ENCODE measurements at regions not wholly inside any gene's neighbourhood (a gene's known extent, or its start where the extent isn't known, plus 50 kb on each side); places are given as distances from the start of the nearest gene placed in this dataset.

DNA sequence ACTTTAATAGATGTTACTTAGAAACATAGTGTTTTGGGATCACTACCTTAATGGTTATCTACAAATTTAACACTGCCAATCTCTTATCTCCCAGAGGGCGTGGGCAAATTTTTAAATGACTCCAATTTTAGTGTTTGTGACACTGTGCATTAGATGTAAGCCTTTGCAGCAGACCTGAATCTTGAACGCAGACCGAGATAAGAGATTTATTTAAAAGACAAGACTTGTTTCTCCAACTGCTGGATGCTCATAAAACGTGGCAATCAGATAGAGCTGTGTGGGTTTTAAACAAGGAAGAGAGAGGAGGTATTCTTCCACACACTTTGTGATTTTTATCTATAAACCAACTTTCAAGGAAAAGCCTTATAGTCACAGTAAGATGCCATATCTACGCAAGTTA, 252.5 kb upstream of the NR3C2 start:
- no peaks in the 10 kb centered on the region for H3K9me3 ChIP-seq (ENCODE audit: control insufficient read depth, insufficient read depth, low read length)
- no peak for DNase-seq (ENCODE audit: low read depth, low spot score)
- no peak overlapping the region for H3K27ac ChIP-seq (ENCODE audit: low read length)
- no peaks in the 10 kb centered on the region for H3K4me1 ChIP-seq (ENCODE audit: control insufficient read depth, insufficient read depth, low read length)
- no peaks in the 10 kb centered on the region for H3K27me3 ChIP-seq (ENCODE audit: control insufficient read depth, insufficient read depth, low read length)
- WGBS (ENCODE audit: insufficient coverage, insufficient read length) = no CpG with 5 or more reads among the region's 5 CpGs
- no peaks in the 10 kb centered on the region for H3K36me3 ChIP-seq (ENCODE audit: control insufficient read depth, insufficient read depth, low read length)
- H3K4me3 ChIP-seq (ENCODE audit: low read length) = no peak overlapping the region

DNA sequence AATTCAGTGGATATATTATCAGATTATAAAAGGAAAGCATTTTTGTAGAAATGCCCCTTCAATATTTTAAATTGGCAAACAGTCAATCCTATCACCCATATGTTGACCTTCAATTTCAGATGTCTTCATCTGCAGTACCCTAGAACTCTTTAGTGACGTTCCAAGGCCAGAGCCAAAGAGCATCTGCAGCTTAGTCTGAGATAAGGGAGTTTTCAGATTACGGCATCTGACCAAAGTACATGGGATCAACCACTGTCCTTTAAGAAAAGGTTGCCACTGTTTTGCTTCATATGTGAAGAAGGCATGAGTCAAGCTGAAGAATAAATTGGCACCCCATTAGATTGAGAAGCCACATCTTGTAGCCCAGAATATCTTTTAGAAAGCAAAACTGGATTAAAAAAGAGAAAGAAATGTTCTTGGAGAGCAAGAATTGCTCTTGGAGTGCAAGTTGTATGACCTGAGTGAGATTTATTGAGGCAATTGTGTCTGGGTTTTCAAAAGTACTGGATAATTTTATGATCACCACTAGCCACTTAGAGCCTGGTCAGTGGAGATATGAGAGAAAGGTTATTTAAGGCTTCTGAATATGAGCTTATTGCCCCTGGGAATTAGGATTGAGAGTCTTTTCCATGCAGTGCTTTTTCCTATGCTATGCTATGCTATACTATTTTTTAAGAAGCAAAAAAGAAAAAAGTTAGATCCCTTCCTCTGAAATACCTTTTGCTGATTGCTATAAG, 251.9 kb upstream of the NR3C2 start:
- no CpG with 5 or more reads among the region's 2 CpGs for WGBS (ENCODE audit: insufficient coverage, insufficient read length)
- Histone ChIP-seq H3K36me3 (ENCODE audit: control insufficient read depth, insufficient read depth, low read length) (no peaks in the 10 kb centered on the region), H3K4me1 (ENCODE audit: control insufficient read depth, insufficient read depth, low read length) (no peaks in the 10 kb centered on the region), H3K27me3 (ENCODE audit: control insufficient read depth, insufficient read depth, low read length) (no peaks in the 10 kb centered on the region), H3K9me3 (ENCODE audit: control insufficient read depth, insufficient read depth, low read length) (no peaks in the 10 kb centered on the region), H3K4me3 (ENCODE audit: low read length) (no peak overlapping the region), H3K27ac (ENCODE audit: low read length) (no peak overlapping the region)
- no peak for DNase-seq (ENCODE audit: low read depth, low spot score)

DNA sequence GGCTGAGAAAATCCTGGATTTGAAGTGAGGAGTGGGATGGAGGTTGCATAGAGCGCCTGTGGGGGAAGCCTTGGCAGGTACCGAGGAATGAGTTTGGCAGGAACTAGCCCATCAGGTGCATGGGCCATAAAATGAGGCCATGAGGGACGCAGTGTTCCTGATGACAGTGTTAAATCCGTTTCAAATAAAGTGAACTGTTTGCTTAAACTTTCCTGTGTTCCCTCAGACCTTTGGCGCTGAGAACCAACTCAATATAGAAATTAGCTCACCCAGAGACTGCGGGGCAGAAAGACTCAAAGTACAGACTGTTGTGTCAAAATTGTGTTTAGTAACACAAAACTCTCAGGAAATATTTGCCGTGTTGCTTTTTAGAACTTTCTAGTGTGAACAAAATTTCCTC, 250.0 kb upstream of the NR3C2 start:
- H3K4me1 ChIP-seq (ENCODE audit: control insufficient read depth, insufficient read depth, low read length) = no peaks in the 10 kb centered on the region
- H3K4me3 ChIP-seq (ENCODE audit: low read length) = no peak overlapping the region
- H3K36me3 ChIP-seq (ENCODE audit: control insufficient read depth, insufficient read depth, low read length) = no peaks in the 10 kb centered on the region
- WGBS (ENCODE audit: insufficient coverage, insufficient read length) = no CpG with 5 or more reads among the region's 7 CpGs
- no peak overlapping the region for H3K27ac ChIP-seq (ENCODE audit: low read length)
- H3K9me3 ChIP-seq (ENCODE audit: control insufficient read depth, insufficient read depth, low read length) = no peaks in the 10 kb centered on the region
- no peaks in the 10 kb centered on the region for H3K27me3 ChIP-seq (ENCODE audit: control insufficient read depth, insufficient read depth, low read length)
- DNase-seq (ENCODE audit: low read depth, low spot score) = no peak

DNA sequence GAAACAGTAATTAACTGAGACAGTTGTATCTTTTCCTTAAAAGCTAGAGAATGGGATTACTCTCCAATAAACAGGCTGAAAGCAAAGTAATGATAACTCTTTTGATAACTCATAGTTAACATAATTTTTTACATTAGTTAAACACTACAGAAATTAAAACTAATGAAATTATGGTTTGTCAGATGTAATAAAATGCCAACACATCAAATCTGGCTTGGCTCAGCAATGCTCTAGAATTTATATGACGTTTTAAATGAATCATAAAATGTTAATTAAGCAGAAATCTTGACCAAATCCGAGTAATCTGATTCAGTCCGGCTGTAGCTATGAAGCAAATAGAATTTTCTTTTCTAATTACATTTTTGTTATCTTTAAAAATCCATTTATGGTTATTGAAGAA, 244.2 kb upstream of the NR3C2 start:
- no CpG with 5 or more reads among the region's 3 CpGs for WGBS (ENCODE audit: insufficient coverage, insufficient read length)
- Histone ChIP-seq H3K27me3 (ENCODE audit: control insufficient read depth, insufficient read depth, low read length) (no peaks in the 10 kb centered on the region), H3K4me3 (ENCODE audit: low read length) (no peak overlapping the region), H3K36me3 (ENCODE audit: control insufficient read depth, insufficient read depth, low read length) (no peaks in the 10 kb centered on the region), H3K9me3 (ENCODE audit: control insufficient read depth, insufficient read depth, low read length) (no peaks in the 10 kb centered on the region), H3K4me1 (ENCODE audit: control insufficient read depth, insufficient read depth, low read length) (no peaks in the 10 kb centered on the region), H3K27ac (ENCODE audit: low read length) (no peak overlapping the region)
- no peak for DNase-seq (ENCODE audit: low read depth, low spot score)

DNA sequence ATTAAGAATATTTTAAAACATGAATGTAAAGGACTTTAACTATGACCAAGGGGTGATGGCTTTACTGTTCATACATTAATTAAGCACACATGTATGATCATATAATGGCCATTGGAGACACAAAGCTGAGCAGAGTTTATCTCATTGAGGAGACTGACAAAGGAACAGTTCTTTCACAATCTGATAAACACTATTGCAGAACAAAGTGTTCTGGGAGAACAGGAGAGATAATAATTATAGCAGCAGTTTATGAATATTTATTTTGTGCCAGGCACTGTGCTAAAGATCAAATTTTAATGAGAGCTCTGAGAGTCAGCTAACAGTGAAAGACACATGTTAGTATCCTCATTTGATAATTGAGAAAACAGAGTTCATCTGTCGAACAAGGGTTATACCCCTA, 242.4 kb upstream of the NR3C2 start:
- no CpG with 5 or more reads among the region's 1 CpG for WGBS (ENCODE audit: insufficient coverage, insufficient read length)
- no peak for DNase-seq (ENCODE audit: low read depth, low spot score)
- Histone ChIP-seq H3K4me1 (ENCODE audit: control insufficient read depth, insufficient read depth, low read length) (no peaks in the 10 kb centered on the region), H3K27ac (ENCODE audit: low read length) (no peak overlapping the region), H3K36me3 (ENCODE audit: control insufficient read depth, insufficient read depth, low read length) (no peaks in the 10 kb centered on the region), H3K9me3 (ENCODE audit: control insufficient read depth, insufficient read depth, low read length) (no peaks in the 10 kb centered on the region), H3K4me3 (ENCODE audit: low read length) (no peak overlapping the region), H3K27me3 (ENCODE audit: control insufficient read depth, insufficient read depth, low read length) (no peaks in the 10 kb centered on the region)

DNA sequence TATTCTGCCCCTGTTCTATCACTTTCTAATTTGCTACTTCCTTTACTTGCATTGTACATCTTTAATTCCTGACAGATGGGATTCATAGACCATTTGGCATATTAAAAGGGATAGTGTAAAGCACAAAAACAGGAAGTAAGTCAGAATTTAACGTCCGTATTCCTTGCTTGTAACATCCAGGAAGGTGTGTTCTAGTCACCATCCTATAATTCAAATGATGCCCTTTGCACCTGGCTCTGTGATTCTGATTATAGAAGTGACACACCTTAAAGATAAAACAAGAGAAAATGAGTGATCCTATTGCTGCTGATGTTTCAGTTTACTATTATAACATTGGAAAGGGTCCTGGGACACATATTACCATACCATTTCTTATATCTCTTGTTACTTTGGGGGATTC, 238.7 kb upstream of the NR3C2 start:
- H3K4me3 ChIP-seq (ENCODE audit: low read length) = no peak overlapping the region
- WGBS (ENCODE audit: insufficient coverage, insufficient read length) = no CpG with 5 or more reads among the region's 2 CpGs
- no peaks in the 10 kb centered on the region for H3K27me3 ChIP-seq (ENCODE audit: control insufficient read depth, insufficient read depth, low read length)

DNA sequence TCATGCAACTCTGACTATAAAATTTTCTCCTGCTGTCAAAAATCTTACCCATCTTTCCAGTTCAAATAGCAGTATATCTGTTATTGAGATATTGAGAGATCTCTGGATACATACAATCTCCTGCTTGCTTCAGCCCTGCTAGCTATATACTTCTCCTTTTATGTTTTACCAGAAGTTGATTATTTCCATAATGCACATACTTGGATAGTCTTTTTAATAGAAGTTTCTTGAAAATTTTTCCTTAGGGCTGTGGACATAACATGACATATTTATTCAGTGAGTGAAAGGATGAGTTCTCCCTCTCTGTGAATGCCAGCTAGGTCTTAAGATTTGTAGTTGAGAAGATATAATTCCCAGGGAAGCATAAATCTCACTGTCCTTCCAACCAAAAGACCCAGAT, 234.1 kb upstream of the NR3C2 start:
- H3K27ac ChIP-seq (ENCODE audit: low read length) = no peak overlapping the region
- H3K36me3 ChIP-seq (ENCODE audit: control insufficient read depth, insufficient read depth, low read length) = no peaks in the 10 kb centered on the region
- no peaks in the 10 kb centered on the region for H3K4me1 ChIP-seq (ENCODE audit: control insufficient read depth, insufficient read depth, low read length)
- no peak for DNase-seq (ENCODE audit: low read depth, low spot score)
- H3K9me3 ChIP-seq (ENCODE audit: control insufficient read depth, insufficient read depth, low read length) = no peaks in the 10 kb centered on the region
- H3K27me3 ChIP-seq (ENCODE audit: control insufficient read depth, insufficient read depth, low read length) = no peaks in the 10 kb centered on the region
- no peak overlapping the region for H3K4me3 ChIP-seq (ENCODE audit: low read length)

More for the DNA sequence above, 238.7 kb upstream of the NR3C2 start:
- no peak for DNase-seq (ENCODE audit: low read depth, low spot score)
- Histone ChIP-seq H3K36me3 (ENCODE audit: control insufficient read depth, insufficient read depth, low read length) (no peaks in the 10 kb centered on the region), H3K9me3 (ENCODE audit: control insufficient read depth, insufficient read depth, low read length) (no peaks in the 10 kb centered on the region), H3K4me1 (ENCODE audit: control insufficient read depth, insufficient read depth, low read length) (no peaks in the 10 kb centered on the region), H3K27ac (ENCODE audit: low read length) (no peak overlapping the region)

DNA sequence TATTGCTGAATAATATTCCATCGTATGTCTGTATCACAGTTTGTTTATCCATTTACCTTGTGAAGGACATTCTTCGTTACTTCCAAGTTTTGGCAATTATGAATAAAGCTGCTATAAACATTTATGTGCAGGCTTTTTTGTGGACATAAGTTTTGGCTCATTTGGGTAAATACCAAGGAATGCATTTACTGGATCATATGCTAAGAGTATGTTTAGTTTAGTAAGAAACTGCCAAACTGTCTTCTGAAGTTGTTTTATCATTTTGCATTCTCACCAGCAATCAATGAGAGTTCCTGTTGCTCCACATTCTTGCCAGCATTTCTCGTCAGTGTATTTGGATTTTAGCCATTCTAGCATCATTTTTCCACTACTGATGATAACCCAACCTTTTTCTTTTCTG, 232.7 kb upstream of the NR3C2 start:
- H3K4me1 ChIP-seq (ENCODE audit: control insufficient read depth, insufficient read depth, low read length) = no peaks in the 10 kb centered on the region
- no peaks in the 10 kb centered on the region for H3K27me3 ChIP-seq (ENCODE audit: control insufficient read depth, insufficient read depth, low read length)
- no peaks in the 10 kb centered on the region for H3K36me3 ChIP-seq (ENCODE audit: control insufficient read depth, insufficient read depth, low read length)
- no peak overlapping the region for H3K27ac ChIP-seq (ENCODE audit: low read length)
- no peak overlapping the region for H3K4me3 ChIP-seq (ENCODE audit: low read length)
- WGBS (ENCODE audit: insufficient coverage, insufficient read length) = no CpG with 5 or more reads among the region's 3 CpGs
- H3K9me3 ChIP-seq (ENCODE audit: control insufficient read depth, insufficient read depth, low read length) = no peaks in the 10 kb centered on the region
- no peak for DNase-seq (ENCODE audit: low read depth, low spot score)

DNA sequence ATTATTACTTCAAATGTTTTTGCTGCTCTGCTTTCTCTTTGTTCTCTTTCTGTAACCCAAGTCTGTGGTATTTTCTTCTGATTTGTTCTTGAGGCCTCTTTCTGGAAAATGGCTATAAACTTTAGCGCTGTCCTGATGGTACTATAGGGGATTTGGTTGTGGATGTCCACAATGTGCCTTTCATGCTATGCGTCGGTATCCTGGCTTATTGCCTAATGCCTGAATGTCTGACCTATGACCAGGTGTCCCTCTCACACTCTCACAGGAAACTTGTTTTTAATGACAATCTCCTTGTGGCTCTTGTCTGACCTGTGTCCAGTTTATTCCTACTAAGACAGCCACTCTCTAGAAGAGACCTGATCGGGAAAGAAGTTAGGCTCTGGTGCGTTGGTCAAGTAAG, 222.4 kb upstream of the NR3C2 start:
- no CpG with 5 or more reads among the region's 5 CpGs for WGBS (ENCODE audit: insufficient coverage, insufficient read length)
- Histone ChIP-seq H3K9me3 (ENCODE audit: control insufficient read depth, insufficient read depth, low read length) (no peaks in the 10 kb centered on the region), H3K4me1 (ENCODE audit: control insufficient read depth, insufficient read depth, low read length) (no peaks in the 10 kb centered on the region), H3K4me3 (ENCODE audit: low read length) (no peak overlapping the region), H3K27ac (ENCODE audit: low read length) (no peak overlapping the region), H3K36me3 (ENCODE audit: control insufficient read depth, insufficient read depth, low read length) (no peaks in the 10 kb centered on the region), H3K27me3 (ENCODE audit: control insufficient read depth, insufficient read depth, low read length) (no peaks in the 10 kb centered on the region)
- no peak for DNase-seq (ENCODE audit: low read depth, low spot score)

DNA sequence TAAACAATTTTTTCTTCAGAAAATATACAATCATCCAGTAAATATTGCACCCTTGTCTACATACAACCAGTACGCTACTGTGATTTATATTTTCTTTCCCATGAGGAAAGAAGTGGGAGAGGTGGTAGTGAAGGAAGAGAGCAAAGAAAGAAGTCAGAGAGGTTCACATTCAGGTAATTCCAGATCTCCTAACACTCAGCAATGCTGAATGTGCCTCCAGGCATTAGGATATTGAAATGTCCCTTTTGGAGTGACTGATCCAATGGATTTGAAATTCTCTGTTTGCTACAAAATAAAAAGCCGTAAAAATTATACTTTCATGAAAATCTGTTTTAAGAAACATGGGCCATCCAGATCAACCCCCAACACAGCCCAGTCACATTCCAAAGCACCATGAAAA, 211.9 kb upstream of the NR3C2 start:
- WGBS (ENCODE audit: insufficient coverage, insufficient read length) = no CpG with 5 or more reads among the region's 2 CpGs
- Histone ChIP-seq H3K9me3 (ENCODE audit: control insufficient read depth, insufficient read depth, low read length) (no peaks in the 10 kb centered on the region), H3K27me3 (ENCODE audit: control insufficient read depth, insufficient read depth, low read length) (no peaks in the 10 kb centered on the region), H3K4me3 (ENCODE audit: low read length) (no peak overlapping the region), H3K27ac (ENCODE audit: low read length) (no peak overlapping the region), H3K36me3 (ENCODE audit: control insufficient read depth, insufficient read depth, low read length) (no peaks in the 10 kb centered on the region), H3K4me1 (ENCODE audit: control insufficient read depth, insufficient read depth, low read length) (no peaks in the 10 kb centered on the region)
- DNase-seq (ENCODE audit: low read depth, low spot score) = no peak

DNA sequence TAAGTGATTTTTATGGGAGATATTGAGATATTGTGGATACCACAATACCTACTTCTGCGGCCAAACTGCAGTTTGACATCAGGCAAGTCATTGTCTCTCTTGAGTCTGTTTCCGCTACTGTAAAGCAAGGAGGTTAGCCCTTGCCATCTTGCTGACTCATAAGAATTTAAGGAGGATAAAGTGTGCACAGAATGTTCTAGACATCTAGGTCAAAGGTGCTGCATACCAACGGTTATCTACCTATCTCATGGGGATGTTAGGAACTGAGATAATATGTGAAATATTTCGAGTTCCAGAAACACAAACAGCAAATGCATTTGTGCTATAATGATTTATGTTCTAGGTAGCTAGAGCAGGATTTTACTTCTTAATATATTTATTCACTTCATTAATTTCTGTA, 211.5 kb upstream of the NR3C2 start:
- DNase-seq (ENCODE audit: low read depth, low spot score) = no peak
- WGBS (ENCODE audit: insufficient coverage, insufficient read length) = no CpG with 5 or more reads among the region's 4 CpGs
- H3K4me1 ChIP-seq (ENCODE audit: control insufficient read depth, insufficient read depth, low read length) = no peaks in the 10 kb centered on the region
- no peaks in the 10 kb centered on the region for H3K9me3 ChIP-seq (ENCODE audit: control insufficient read depth, insufficient read depth, low read length)
- H3K27ac ChIP-seq (ENCODE audit: low read length) = no peak overlapping the region
- H3K27me3 ChIP-seq (ENCODE audit: control insufficient read depth, insufficient read depth, low read length) = no peaks in the 10 kb centered on the region
- H3K4me3 ChIP-seq (ENCODE audit: low read length) = no peak overlapping the region
- H3K36me3 ChIP-seq (ENCODE audit: control insufficient read depth, insufficient read depth, low read length) = no peaks in the 10 kb centered on the region

Measured in iPS DF 6.9 (cell line).